ENCODE measurements at regions not wholly inside any gene's neighbourhood (a gene's known extent, or its start where the extent isn't known, plus 50 kb on each side); places are given as distances from the start of the nearest gene placed in this dataset.

GRCh38 chr6:90444160-90444714, 142.6 kb downstream of the MAP3K7 start:
- TF ChIP-seq CTCF (IDR thresholded peaks at IDR 0.05; ENCODE audit: extremely low read depth, missing control alignments), result no peak
- no peak for DNase-seq (ENCODE audit: low spot score)

- no peak for DNase-seq (ENCODE audit: low spot score)
- no peak for TF ChIP-seq CTCF (IDR thresholded peaks at IDR 0.05; ENCODE audit: extremely low read depth, missing control alignments)
Observed at GRCh38 chr6:90442366-90442765, 144.5 kb downstream of the MAP3K7 start.

- no peak for DNase-seq (ENCODE audit: low spot score)
- TF ChIP-seq CTCF (IDR thresholded peaks at IDR 0.05; ENCODE audit: extremely low read depth, missing control alignments), result no peak
Observed at GRCh38 chr6:90440586-90441283, 144.1 kb upstream of the BACH2 start.

GRCh38 chr6:90439586-90439985, 142.9 kb upstream of the BACH2 start:
- TF ChIP-seq CTCF (IDR thresholded peaks at IDR 0.05; ENCODE audit: extremely low read depth, missing control alignments), result no peak

GRCh38 chr6:90436403-90436802, 139.8 kb upstream of the BACH2 start:
- DNase-seq (ENCODE audit: low spot score), result no peak
- TF ChIP-seq CTCF (IDR thresholded peaks at IDR 0.05; ENCODE audit: extremely low read depth, missing control alignments), result no peak

More at GRCh38 chr6:90439586-90439985, 142.9 kb upstream of the BACH2 start:
- DNase-seq (ENCODE audit: low spot score), result no peak

- no peak for TF ChIP-seq CTCF (IDR thresholded peaks at IDR 0.05; ENCODE audit: extremely low read depth, missing control alignments)
- no peak for DNase-seq (ENCODE audit: low spot score)
Observed at GRCh38 chr6:90435207-90435899, 138.7 kb upstream of the BACH2 start.

- TF ChIP-seq CTCF (IDR thresholded peaks at IDR 0.05; ENCODE audit: extremely low read depth, missing control alignments), result no peak
- DNase-seq (ENCODE audit: low spot score), result no peak
Observed at GRCh38 chr6:90434094-90434493, 137.5 kb upstream of the BACH2 start.

Measured in GM20000 (cell line).